Jurkat, Clone E6-1 (cell line): ENCODE measurements at regions not wholly inside any gene's neighbourhood (a gene's known extent, or its start where the extent isn't known, plus 50 kb on each side); places are given as distances from the start of the nearest gene placed in this dataset.

Experiments used
- DNase-seq: peaks from one replicate; pipeline ENCODE4 v3.0.0-alpha.2; 2011; ENCODE audit warnings: low read depth, low spot score
- H3K4me3 ChIP-seq: 2 replicates; pipeline ENCODE4 v1.5.1; 2011; ENCODE audit warnings: mild to moderate bottlenecking, low read length, control low read depth, moderate library complexity

- DNase-seq, result no peak
- H3K4me3 ChIP-seq, result no peak overlapping the region
Observed at GRCh38 chr3:76134166-76134565, 348.8 kb upstream of the ZNF717 start.

DNA sequence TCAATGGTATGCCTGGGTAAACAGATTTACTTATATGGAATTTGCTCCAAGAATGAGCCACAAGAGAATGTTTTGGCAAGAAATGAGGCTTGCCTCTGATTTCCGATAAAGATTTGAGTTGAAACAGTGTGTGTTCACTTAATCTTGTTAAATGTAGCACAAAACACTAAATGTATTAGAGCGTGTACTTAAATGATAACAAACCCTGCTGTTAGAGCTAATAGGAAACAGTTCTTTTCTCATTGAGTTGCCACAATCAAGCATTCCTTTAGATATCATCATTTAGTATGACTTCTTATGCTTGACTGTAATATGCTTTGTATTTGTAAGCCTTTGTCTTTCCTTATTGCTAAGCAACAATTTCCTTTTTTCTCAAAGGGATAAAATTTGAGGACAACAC lies 353.6 kb upstream of the ZNF717 start:
- DNase-seq, result no peak
- H3K4me3 ChIP-seq, result no peak overlapping the region

- no peak for DNase-seq
- H3K4me3 ChIP-seq, result no peak overlapping the region
Observed at GRCh38 chr3:76147846-76148245, 362.5 kb upstream of the ZNF717 start.

DNA sequence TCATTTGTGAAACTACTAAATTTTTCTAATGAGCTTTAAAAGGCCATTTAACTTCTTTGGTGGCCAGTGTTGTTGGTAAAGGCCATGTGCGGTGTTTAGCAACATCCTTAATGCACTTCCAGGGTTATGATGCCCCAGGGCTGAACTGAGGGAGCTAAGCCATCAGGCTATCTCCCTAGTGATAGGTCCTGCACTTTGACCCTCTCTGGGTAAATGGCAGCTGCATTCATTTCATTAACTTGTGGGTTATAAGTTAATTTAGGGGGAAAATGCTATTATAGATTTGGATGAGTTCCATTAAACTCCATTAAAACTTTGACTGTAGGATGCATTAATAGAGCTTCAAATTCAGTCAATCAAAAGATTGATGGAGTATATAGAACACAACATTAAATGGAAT lies 366.7 kb upstream of the ZNF717 start:
- DNase-seq, result no peak
- no peak overlapping the region for H3K4me3 ChIP-seq

- H3K4me3 ChIP-seq, result no peak overlapping the region
- no peak for DNase-seq
Observed at GRCh38 chr3:76161856-76162255, 376.5 kb upstream of the ZNF717 start.

GRCh38 chr3:76171647-76172046 lies 386.3 kb upstream of the ZNF717 start:
- no peak overlapping the region for H3K4me3 ChIP-seq
- no peak for DNase-seq

DNA sequence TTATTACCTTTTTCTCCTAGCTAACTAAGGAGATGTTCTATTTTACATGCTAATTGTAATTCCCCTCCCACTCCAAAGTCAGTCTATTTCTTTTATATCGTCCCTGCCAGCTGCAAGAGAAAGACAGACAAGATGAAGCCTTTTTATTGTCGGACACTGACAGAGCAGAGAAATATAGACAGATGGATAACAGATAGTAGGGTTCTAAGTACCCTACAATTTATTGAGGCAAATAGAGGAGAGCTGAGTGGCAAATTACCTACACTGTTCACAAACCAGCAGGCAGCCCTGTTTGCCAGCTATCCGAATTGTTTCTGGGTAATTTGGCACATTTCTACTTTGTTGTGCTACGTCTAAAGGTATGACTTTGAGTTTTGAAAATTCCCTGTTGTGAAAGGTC lies 392.3 kb upstream of the ZNF717 start:
- no peak for DNase-seq
- no peak overlapping the region for H3K4me3 ChIP-seq

DNA sequence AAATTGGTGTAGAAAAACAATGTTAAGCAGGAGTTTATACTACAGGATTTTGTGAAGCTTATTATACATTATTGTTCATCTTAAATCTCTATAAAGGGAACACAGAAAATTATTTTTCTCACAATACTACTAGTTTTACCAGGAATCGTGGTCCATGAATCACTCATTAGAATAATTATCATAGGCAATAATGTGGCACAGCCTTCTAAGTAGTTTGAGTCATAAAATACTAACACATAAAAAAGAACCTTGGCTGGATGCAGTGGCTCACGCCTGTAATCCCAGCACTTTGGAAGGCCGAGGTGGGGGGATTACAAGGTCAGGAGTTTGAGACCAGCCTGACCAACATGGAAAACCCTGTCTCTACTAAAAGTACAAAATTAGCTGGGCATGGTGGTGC lies 393.1 kb upstream of the ZNF717 start:
- DNase-seq, result no peak
- no peak overlapping the region for H3K4me3 ChIP-seq

GRCh38 chr3:76181213-76181612 lies 395.9 kb upstream of the ZNF717 start:
- DNase-seq, result no peak
- no peak overlapping the region for H3K4me3 ChIP-seq

DNA sequence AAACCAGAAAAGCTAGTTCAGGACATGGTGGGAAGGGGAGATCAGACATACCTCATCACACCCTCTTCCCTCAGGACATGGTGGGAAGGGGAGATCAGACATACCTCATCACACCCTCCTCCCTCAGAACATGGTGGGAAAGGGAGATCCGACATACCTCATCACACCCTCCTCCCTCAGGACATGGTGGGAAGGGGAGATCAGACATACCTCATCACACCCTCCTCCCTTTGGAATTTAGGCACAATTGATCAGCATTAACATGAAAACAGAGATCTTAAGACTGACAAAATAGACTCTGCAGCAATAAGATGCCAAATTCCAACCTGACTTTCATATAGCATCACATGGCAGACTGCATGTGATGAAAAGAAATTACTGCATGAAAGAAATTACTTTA lies 412.7 kb upstream of the ZNF717 start:
- DNase-seq, result no peak
- H3K4me3 ChIP-seq, result no peak overlapping the region

- DNase-seq, result no peak
Observed at GRCh38 chr3:76199382-76199781, 414.0 kb upstream of the ZNF717 start.

DNA sequence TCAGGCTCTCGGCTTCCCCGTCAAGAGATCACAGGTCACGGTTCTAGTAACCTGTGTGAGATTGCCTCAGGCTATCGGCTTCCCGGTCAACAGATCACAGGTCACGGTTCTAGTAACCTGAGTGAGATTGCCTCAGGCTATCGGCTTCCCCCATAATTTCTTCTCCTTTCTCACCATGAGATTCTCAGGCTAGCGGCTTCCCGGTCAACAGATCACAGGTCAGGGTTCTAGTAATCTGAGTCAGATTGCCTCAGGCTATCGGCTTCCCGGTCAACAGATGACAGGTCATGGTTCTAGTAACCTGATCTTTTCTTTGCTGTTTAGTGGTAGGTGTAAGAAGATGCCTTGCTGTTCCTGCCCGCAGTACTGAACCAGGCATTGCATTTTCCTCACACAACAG lies 418.2 kb upstream of the ZNF717 start:
- no peak overlapping the region for H3K4me3 ChIP-seq
- no peak for DNase-seq

More at GRCh38 chr3:76199382-76199781, 414.0 kb upstream of the ZNF717 start:
- no peak overlapping the region for H3K4me3 ChIP-seq

DNA sequence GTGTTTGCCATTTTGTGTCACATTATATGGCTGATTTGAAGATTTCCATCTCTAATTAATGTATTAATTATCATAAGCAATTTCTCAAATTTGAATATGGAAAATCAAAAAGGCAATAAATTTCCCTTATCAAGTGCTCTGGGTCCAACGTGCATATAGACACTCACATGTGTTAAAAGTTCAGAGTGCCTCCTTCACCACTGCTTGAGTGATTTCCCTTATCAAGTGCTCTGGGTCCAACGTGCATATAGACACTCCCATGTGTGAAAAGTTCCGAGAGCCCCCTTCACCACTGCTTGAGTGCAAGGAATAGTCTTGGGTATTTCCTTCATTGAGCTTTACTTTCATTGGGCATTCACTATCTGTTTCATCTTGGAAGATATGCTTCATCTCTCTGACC lies 421.0 kb upstream of the ZNF717 start:
- H3K4me3 ChIP-seq, result no peak overlapping the region
- no peak for DNase-seq

- DNase-seq, result no peak
- H3K4me3 ChIP-seq, result no peak overlapping the region
Observed at GRCh38 chr3:76212679-76213078, 427.3 kb upstream of the ZNF717 start.

- no peak for DNase-seq
Observed at GRCh38 chr3:76222201-76222600, 436.9 kb upstream of the ZNF717 start.

GRCh38 chr3:76231258-76231657 lies 445.9 kb upstream of the ZNF717 start:
- DNase-seq, result no peak
- H3K4me3 ChIP-seq, result no peak overlapping the region

More at GRCh38 chr3:76222201-76222600, 436.9 kb upstream of the ZNF717 start:
- no peak overlapping the region for H3K4me3 ChIP-seq

- H3K4me3 ChIP-seq, result no peak overlapping the region
- DNase-seq, result no peak
Observed at GRCh38 chr3:76242886-76243753, 457.8 kb upstream of the ZNF717 start.

- no peak for DNase-seq
- no peak overlapping the region for H3K4me3 ChIP-seq
Observed at GRCh38 chr3:76245073-76245472, 459.7 kb upstream of the ZNF717 start.

- no peak overlapping the region for H3K4me3 ChIP-seq
- DNase-seq, result no peak
Observed at GRCh38 chr3:76245622-76246021, 460.3 kb upstream of the ZNF717 start.

GRCh38 chr3:76264496-76264895 lies 479.1 kb upstream of the ZNF717 start:
- no peak for DNase-seq
- H3K4me3 ChIP-seq, result no peak overlapping the region

DNA sequence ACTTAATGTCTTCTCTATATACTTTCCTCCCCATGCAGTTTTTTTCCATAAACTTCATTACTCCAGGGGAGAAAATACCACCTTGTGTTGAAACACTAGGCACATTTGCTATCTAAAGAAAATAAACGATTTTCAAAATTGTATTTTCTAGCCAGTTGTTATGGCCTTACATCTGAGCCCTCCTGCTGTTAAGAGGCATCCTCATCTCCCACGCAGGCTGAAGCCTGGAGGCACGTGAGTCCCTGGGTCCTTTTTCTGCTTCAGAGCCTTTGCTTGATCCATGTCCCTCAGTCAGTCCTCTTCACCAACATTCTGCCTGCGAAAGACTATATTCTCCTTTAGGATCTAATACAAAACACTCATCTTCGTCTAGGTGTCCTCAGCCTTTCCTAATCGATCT lies 479.6 kb upstream of the ZNF717 start:
- DNase-seq, result no peak
- no peak overlapping the region for H3K4me3 ChIP-seq
